Eye (tissue), 1 donor: ENCODE measurements at regions not wholly inside any gene's neighbourhood (a gene's known extent, or its start where the extent isn't known, plus 50 kb on each side); places are given as distances from the start of the nearest gene placed in this dataset.

Experiments
- DNase-seq: peaks from one replicate; pipeline ENCODE4 v3.0.0-alpha.2; 2015

GRCh38 chr22:47257566-47257965, 495.1 kb downstream of the TBC1D22A start:
- DNase-seq: no peak

- no peak for DNase-seq
These were observed 489.5 kb downstream of the TBC1D22A start for GRCh38 chr22:47251911-47252310.

GRCh38 chr22:47250995-47251765, 488.7 kb downstream of the TBC1D22A start:
- DNase-seq: no peak

GRCh38 chr22:47249370-47249928, 487.0 kb downstream of the TBC1D22A start:
- DNase-seq: no peak

- DNase-seq: no peak
These were observed 486.5 kb downstream of the TBC1D22A start for GRCh38 chr22:47248925-47249324.

- DNase-seq: no peak
These were observed 485.3 kb downstream of the TBC1D22A start for GRCh38 chr22:47247579-47248240.

- no peak for DNase-seq
These were observed 483.3 kb downstream of the TBC1D22A start for GRCh38 chr22:47245786-47246185.

GRCh38 chr22:47245286-47245685, 482.8 kb downstream of the TBC1D22A start:
- DNase-seq: no peak

- DNase-seq: no peak
These were observed 477.7 kb downstream of the TBC1D22A start for GRCh38 chr22:47240116-47240515.

GRCh38 chr22:47239474-47239860, 477.0 kb downstream of the TBC1D22A start:
- DNase-seq: no peak

- DNase-seq: peak; percentile 30
These were observed 476.4 kb downstream of the TBC1D22A start for GRCh38 chr22:47238690-47239473.

GRCh38 chr22:47237890-47238480, 475.5 kb downstream of the TBC1D22A start:
- no peak for DNase-seq

- no peak for DNase-seq
These were observed 474.3 kb downstream of the TBC1D22A start for GRCh38 chr22:47236718-47237117.

- no peak for DNase-seq
These were observed 473.7 kb downstream of the TBC1D22A start for GRCh38 chr22:47236161-47236560.

- DNase-seq: no peak
These were observed 471.1 kb downstream of the TBC1D22A start for GRCh38 chr22:47233316-47234243.

GRCh38 chr22:47232753-47233152, 470.3 kb downstream of the TBC1D22A start:
- DNase-seq: no peak

- DNase-seq: no peak
These were observed 469.7 kb downstream of the TBC1D22A start for GRCh38 chr22:47232197-47232596.

GRCh38 chr22:47231759-47232158, 469.3 kb downstream of the TBC1D22A start:
- DNase-seq: no peak

- DNase-seq: no peak
These were observed 468.3 kb downstream of the TBC1D22A start for GRCh38 chr22:47230741-47231140.

- DNase-seq: no peak
These were observed 467.8 kb downstream of the TBC1D22A start for GRCh38 chr22:47230251-47230650.

- no peak for DNase-seq
These were observed 466.3 kb downstream of the TBC1D22A start for GRCh38 chr22:47228767-47229166.
